Activated CD8-positive, alpha-beta memory T cell treated with anti-CD3 and anti-CD28 coated beads for 36 hours (primary cell): ENCODE measurements at regions not wholly inside any gene's neighbourhood (a gene's known extent, or its start where the extent isn't known, plus 50 kb on each side); places are given as distances from the start of the nearest gene placed in this dataset.
"Not testable (repeated sequence)": the region's sequence is repeated elsewhere in the genome, so short reads cannot be mapped to it uniquely, and the experiment has no call there.

ENCODE experiments used
- CTCF ChIA-PET: fragments of 350-600 bp; sonication (Branson Sonifier 250); formaldehyde crosslinking; loops from one replicate; lab custom pipeline; 2021; ENCODE audit warnings: antibody characterized with exemption; lab: Charles Lee
- POLR2A ChIA-PET: fragments of 350-600 bp; sonication (Branson Sonifier 250); formaldehyde crosslinking; loops from one replicate; lab custom pipeline; 2021; ENCODE audit warnings: antibody characterized with exemption; lab: Charles Lee

DNA sequence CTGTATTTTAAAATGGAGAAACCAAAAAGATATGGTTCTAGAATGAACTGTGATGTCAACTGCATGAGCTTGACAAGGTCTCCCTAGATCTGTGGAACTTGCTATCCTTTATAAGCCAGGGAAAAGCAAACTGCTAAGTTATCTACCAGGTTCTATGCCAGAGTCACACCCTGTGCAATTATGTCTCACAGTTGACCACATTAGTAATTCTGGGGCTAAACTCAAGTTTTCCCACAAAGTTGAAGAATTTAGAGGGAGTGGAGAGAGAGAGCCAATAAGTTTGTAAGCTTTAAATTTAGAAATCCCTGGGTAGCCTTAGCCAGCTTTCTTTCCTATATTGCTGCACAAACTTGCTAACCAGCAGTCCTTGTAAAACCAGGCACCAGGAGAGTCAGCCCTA, 407.0 kb upstream of the SASH1 start:
- POLR2A ChIA-PET, result no interaction called here
- CTCF ChIA-PET, result no interaction called here

DNA sequence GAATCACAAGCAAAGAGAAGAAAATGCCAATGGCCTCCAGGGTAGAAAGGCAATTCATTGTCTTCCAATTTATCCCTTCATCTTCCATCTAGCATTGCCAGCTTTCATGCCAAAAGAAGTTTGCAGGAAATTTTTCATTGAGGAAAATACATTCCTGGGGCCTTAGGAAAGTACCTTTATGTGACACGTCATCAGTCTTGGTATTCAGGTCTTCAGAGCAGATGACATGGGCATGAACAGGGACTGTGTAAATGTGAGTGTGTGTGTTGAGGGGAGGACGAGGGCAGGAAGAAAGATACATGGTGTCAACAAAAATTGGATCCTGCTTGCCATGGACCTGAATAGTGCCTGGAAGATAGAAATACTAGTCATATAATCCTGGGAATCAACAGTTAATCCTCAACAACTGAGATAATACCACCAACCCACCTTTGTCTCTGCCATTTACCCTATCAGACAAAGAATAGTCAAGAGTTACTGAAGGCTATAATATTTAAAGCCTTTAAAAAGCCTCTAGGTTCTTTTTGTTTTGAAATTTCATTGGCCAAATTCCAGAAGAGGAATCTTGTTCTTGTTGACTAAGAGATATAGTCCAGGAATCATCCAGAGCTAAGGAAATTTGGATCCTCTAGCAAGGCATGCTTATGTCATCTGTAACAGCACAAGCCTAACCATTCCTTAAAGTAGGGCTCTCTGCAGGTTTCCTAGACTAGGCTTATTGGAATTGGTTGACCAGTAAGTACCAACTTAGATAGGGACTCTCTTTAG, 405.8 kb upstream of the SASH1 start:
- ChIA-PET CTCF (no interaction called here), POLR2A (no interaction called here)

DNA sequence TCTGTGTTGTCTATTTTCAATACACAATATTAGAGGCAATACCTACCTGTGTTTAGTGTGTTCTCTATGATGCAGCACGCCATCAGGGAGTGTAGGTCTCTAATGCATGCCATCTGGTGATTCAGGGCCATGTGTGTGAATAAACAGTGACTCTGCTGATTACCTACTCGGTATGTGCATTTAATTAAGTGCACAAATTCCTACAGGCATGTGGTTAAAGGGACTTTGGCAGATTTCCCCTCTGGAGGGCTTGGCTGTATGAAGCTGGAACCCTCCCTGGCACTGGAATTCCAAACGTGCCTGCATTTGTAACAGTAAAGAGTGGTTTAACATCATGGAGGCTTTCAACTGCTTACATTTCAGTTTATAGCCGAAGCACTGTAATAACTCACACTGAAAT, 401.5 kb upstream of the SASH1 start:
- ChIA-PET CTCF (no interaction called here), POLR2A (no interaction called here)

DNA sequence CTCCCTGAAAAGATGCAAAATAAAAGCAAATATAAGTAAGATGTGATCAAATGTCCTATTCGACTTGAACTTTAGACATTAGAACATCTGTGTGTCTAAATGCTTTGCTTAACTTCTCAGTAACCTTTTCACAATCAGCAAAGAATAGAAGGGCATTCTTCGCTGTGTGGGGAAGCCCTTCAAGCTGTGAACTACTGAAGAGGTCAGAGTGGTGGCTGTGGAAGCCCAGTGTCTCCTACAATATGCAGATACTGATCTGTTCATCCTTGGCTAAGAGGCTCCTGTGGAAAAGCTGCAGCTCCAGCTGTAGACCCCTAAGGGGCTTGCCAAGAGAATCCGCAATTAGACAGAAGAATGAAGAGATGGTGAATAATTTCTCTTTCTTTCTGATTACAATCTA, 400.3 kb upstream of the SASH1 start:
- ChIA-PET CTCF (no interaction called here), POLR2A (no interaction called here)

DNA sequence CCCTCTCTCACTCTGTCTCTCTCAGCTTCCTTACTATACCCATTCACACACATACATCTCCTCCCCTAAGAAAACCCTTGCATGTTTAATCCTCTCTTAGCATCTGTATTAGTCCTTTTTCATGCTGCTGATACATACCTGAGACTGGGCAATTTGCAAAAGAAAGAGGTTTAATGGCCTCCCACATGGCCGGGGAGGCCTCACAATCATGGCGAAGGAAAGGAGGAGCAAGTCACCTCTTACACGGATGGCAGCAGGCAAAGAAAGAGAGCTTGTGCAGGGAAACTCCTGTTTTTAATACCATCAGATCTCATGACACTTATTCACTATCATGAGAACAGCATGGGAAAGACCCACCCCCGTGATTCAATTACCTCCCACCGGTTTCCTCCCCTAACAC, 398.5 kb upstream of the SASH1 start:
- CTCF ChIA-PET, result no interaction called here
- POLR2A ChIA-PET, result no interaction called here

DNA sequence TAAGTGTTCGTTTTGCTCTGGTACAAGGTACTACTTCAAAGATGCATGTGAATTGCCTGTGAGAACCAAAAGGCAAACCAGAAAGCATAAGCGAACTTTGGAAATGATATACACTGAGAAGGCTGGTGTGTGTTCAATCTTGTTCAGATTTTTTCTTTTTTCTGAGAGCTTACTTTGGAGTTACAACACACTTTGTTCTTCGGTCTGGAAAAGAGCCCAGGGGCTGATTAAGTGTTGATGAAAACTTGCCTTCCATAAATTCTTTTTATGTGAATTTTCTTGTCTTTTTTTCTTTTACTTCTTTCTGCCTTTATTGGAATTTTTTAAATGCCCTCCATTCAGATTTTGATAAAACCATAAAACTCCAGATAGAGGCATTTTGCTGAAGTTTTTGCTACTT, 395.1 kb upstream of the SASH1 start:
- ChIA-PET CTCF (no interaction called here), POLR2A (no interaction called here)

DNA sequence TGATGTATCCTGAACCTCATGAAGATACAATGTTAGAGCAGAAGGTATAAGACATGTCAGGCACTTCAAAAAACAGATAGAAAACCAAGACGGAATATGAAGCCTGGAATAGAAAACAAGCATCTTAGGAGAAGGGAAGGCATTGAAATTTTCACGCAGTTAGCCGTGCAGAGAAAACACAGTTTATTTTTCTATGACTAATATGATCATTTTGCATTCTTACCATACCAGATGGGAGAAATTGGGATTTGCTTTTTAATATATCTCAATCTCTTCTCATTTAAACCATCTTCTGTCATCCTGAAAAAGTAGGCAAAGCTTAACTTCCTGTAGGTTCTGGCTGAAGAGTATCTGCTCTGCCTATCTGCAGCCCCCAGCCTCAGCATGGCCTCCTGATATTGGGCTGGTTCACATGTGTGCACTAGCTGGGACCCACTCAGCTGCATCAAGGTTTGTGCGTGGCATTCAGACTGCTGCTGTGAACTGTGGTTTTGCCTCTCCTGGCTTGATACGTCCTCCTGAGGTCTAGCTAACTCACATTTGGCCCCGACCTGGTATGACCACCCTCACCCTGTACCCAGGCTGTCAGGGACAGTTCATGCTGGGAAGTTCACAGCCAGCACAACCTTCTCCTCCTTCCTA, 392.5 kb upstream of the SASH1 start:
- ChIA-PET CTCF (no interaction called here), POLR2A (no interaction called here)

DNA sequence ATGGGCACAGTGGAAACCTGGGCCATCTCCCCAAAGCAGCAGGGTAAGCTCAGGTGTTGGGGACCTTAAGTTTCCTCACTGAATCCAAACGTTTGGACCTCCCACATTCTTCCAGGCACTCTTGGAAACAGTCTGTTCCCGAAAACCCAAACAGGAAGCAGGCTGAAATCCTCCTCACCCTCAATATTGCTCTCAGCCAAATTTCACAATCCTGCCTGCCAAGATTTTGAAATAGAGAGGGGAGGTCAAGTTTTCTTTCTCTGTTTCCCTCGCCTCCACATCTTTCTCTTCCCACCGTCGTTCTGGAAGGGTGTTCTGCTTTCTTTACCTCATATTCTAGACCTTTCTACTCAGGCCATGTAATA, 392.0 kb upstream of the SASH1 start:
- CTCF ChIA-PET, result no interaction called here
- POLR2A ChIA-PET, result no interaction called here

DNA sequence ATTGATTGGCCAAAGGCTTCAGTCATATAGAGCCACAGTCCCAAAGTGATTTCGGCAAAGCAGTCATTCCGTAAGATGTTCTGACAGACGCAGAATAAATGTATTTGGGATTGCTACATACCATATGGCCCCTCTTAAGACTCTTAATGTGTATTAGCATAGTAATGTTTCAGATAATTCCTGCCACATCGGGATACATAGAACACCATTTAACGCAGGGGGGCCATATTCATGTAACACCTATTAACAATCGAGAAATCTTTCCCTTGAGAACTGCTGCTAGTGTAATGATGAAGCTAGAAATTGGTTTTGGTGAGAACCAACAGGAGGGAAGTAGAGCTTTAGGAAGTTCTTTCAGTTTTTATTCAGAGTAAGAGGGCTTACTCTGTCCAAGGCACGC, 390.9 kb upstream of the SASH1 start:
- ChIA-PET CTCF (no interaction called here), POLR2A (no interaction called here)

DNA sequence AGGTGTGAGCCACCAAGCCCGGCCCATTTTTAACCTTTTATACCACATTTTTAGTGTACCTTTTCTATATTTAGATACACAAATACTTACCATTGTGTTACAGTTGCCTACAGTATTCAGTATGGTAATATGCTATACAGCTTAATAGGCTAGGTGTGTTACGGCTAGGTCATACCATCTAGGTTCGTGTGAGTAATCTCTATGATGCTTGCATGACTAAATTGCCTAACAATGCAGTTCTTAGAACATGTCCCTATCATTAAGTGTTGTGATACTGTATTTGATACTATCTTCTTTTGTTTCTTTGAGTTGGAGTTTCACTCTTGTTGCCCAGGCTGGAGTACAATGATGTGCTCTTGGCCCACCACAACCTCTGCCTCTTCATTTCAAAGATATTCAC, 387.7 kb upstream of the SASH1 start:
- ChIA-PET POLR2A (no interaction called here), CTCF (no interaction called here)

DNA sequence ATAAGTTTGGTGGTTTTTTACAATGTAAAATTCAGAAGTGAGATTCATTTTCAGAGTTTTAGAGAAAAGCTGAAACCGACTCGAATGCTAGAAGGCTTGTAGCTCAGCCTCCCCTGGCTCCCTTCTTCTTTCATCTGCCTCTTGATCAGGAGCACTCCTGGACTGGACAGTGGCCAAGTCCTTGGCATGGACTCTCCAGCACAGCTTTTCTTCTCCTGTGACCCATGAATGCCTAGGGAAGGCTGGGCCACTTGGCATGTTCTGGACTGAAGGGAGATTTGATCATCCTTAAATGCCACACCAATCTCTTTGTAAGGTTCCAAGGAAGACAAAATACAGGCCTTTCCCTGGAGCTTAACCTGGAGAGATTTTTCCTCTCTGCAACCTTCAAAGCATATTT, 384.0 kb upstream of the SASH1 start:
- ChIA-PET CTCF (no interaction called here), POLR2A (no interaction called here)

DNA sequence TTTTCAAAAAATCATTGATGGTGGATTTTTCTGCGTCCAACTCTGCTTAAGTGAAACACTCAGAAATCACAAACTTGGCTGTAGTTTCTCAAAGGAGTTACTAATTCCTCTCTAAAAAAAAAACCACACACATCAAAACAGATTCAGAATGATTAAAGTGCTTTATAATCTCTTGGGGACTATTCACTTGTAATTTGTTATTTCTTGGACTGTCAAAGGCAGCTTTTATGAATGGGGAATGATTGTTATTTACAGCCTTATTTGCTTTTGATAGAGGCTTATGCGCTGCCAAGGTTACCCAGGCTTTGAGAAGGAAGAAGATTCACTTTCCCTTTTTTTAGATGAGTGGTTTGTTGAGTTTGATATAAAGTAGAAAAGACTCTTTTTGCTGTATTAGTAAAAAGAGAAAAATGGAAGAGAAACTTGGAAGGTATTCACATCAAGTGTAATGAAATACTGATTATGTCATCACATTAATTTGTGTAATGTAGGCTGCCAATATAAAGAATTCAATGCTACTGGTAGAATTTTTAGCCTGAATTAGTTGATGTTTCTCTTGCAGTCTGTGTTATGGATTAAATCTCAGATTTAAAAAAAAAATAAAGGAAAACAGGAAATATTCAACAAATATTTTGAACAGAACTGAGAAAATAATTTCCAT, 381.0 kb upstream of the SASH1 start:
- POLR2A ChIA-PET, result no interaction called here
- CTCF ChIA-PET, result no interaction called here

DNA sequence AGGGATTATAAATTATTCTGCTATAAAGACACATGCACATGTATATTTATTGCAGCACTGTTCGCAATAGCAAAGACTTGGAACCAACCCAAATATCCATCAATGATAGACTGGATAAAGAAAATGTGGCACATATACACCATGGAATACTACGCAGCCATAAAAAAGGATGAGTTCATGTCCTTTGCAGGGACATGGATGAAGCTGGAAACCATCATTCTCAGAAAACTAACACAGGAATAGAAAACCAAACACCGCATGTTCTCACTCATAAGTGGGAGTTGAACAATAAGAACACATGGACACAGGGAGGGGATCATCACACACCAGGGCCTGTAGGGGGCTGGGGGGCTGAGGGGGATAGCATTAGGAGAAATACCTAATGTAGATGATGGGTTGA, 377.2 kb upstream of the SASH1 start:
- POLR2A ChIA-PET, CTCF ChIA-PET: not testable (repeated sequence)

DNA sequence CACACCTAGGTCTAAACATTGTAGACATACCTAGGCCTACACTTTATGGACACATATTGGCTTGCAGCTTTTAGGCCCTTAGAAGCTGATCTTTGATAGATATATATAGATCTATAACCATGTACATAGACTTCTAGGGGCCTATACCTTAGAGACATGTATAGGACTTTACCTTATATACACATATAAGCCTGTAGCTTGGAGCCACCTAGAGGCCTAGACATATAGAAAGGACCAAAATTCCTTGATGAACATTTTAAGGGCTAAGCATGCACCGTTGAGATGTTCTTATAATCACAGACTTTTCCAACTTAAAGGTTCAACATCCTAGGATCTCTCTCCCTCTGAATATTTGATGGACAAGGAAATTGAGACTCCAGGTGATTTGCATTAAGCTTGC, 371.7 kb upstream of the SASH1 start:
- ChIA-PET CTCF (no interaction called here), POLR2A (no interaction called here)

DNA sequence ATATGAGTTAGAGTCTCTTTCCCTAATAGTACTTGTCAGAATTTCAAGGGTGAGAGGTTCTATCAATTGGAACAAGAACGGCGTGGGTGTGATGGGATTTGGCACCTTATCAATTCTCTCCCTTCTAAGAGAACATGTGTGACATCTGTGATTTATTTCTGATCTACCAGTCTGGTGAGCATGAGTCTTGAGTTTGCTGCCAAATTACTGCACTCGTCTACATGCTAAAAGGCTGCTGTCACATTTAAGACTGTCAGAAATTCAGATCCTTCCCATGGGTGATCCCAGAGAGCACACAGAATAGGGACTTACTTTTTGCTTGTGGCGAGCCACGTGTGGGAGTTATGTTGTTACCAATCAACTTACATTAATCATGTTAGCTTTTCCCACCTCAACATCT, 370.2 kb upstream of the SASH1 start:
- CTCF ChIA-PET, result no interaction called here
- POLR2A ChIA-PET, result no interaction called here

DNA sequence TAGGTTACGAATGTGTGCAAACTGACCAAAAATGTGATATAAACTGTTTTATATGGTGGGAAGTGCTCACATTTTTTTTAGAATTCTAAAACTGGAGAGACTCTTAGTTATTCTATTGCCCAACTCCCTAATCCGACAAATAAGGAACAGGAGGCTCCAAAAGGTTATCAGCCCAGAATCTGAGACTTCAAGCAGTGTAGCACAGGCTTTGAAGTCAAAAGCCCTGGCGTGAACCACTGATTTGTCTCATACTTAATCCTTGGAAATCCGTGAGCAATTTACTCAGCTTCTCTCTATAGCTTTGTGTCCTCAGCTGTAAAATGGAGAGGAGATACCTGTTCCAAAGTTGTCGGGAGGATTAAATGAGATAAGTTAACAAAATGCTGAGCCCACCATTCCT, 368.8 kb upstream of the SASH1 start:
- POLR2A ChIA-PET, result no interaction called here
- CTCF ChIA-PET, result no interaction called here

DNA sequence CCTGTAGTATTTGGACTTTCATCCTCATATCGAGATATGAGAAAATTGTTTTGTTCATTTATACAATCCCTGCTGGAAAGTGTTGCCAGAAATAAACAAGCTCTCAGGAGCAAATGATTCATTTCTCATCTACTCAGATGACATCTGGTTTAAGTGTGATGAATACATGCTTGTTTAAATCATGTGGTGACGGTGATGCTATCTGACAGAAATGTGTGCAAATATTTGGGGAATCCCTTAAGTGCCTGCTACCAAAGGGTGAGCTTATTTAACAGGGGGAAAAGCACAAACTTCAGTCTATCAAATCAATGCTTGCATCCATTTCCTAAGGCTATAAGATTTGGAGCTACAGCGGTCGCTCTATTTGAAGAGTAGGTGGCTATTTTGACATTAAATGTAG, 368.3 kb upstream of the SASH1 start:
- ChIA-PET POLR2A (no interaction called here), CTCF (no interaction called here)

DNA sequence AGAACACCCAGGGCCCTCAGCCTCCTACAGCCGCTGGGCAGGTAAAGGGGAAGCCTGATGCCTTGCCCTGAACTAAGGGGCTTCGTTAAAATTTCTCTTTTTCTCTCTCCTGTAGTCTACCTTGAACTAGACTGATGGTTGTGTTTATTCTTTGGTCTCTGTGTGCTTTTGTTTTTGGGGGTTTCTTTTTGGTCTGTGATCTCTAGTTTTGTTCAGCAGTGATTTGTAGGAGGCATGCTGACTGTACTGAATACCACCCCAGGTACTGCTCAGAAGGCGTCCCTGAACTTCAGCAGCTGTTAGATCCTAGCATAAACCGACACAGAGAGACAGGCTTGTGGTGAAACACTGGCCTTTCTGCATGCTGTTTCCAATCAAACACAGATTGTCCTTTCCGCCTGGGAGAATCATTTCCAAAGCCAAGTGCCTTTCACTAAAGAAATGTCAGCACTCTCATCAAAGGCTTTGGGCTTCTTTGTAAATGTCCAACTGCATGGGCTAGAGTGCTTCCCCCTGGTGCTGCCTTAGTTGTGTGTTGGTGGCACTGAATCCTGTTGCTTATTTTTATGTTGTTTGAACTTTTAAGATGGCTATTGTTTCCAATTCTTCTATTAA, 364.7 kb upstream of the SASH1 start:
- POLR2A ChIA-PET, result no interaction called here
- CTCF ChIA-PET, result no interaction called here

DNA sequence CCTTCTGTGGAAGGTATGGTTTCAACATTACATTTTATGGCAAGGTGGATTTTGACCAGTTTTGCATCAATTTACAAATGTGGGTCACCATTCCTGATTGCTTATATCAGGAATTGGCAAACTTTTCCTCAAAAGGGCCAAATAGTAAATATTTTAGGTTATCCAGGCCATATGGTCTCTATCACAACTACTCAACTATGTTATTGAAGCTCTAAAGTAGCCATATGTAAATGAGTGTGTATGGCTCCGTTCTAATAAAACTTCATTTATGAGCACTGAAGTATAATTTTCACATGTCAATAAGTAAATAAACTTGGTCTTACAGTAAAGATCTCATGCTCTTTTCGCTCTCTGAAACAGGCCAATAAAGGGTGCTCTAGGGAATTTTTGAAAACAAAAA, 362.7 kb upstream of the SASH1 start:
- ChIA-PET CTCF (no interaction called here), POLR2A (no interaction called here)

DNA sequence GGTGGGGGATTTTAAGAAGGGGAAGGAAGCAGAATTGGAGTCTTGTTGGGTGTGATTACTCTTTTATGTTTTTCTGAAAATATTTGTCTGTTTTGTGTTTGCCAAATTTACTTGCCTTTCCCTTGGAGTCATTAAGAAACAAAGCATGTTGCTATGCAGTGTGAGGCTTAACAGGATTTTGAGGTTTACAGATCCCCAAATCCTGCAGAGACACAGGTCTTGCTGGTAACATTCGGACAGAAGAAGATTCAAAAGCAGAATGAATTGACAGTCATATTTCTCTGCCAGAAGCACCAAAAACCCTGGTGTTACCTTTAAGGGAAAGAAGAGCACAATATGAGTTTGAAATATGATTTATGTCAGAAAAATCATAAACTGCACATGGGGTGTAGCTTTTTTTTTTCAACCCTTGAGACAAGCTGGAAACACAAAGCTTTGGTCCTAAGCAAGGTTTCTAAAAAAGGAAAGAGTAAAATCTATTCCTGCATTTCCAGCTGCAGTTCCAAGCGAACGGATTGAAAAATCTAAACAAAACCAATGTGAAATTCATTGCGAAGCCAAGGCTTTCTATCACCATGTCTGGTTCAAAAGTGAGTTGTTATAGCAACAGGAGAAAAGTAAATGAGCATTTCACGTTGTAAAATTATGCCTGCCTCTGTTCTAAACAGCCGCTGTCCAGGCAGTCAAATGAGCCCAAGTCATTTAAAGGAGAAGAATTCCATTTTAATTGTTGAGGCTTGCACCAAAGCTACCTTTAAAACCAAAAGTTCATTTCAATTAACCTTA, 358.9 kb upstream of the SASH1 start:
- POLR2A ChIA-PET, result no interaction called here

More for the DNA sequence above, 358.9 kb upstream of the SASH1 start:
- CTCF ChIA-PET, result no interaction called here
